ENCODE measurements at regions not wholly inside any gene's neighbourhood (a gene's known extent, or its start where the extent isn't known, plus 50 kb on each side); places are given as distances from the start of the nearest gene placed in this dataset.

- TF ChIP-seq POLR2AphosphoS5 (IDR thresholded peaks at IDR 0.05) (no peak), POLR2A (IDR thresholded peaks at IDR 0.05) (no peak), CTCF (IDR thresholded peaks at IDR 0.05) (no peak), EP300 (IDR thresholded peaks at IDR 0.05) (no peak)
Observed at GRCh38 chr13:100895651-100896050, 221.1 kb upstream of the TMTC4 start.
